ENCODE measurements at regions not wholly inside any gene's neighbourhood (a gene's known extent, or its start where the extent isn't known, plus 50 kb on each side); places are given as distances from the start of the nearest gene placed in this dataset.
"Not testable (repeated sequence)": the region's sequence is repeated elsewhere in the genome, so short reads cannot be mapped to it uniquely, and the experiment has no call there.

DNA sequence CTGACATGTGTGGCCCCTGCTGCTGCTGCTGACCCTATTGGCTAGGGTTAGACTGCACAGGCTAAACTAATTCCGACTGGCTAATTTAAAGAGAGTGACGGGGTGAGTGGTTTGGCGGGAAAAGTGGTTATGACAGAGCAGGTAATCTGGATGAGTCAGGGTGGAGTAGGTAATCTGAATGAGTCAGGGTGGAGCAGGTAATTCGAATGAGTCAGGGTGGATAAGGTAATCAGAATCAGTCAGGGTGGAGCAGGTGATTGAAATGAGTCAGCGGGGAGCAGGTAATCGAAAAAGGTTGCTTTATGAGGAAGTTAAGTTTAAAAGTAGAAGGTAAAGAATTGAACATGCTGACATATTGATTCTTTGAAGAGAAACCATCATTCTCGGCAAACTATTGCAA lies 683.3 kb downstream of the REEP3 start:
- TF ChIP-seq, protein P1, sequence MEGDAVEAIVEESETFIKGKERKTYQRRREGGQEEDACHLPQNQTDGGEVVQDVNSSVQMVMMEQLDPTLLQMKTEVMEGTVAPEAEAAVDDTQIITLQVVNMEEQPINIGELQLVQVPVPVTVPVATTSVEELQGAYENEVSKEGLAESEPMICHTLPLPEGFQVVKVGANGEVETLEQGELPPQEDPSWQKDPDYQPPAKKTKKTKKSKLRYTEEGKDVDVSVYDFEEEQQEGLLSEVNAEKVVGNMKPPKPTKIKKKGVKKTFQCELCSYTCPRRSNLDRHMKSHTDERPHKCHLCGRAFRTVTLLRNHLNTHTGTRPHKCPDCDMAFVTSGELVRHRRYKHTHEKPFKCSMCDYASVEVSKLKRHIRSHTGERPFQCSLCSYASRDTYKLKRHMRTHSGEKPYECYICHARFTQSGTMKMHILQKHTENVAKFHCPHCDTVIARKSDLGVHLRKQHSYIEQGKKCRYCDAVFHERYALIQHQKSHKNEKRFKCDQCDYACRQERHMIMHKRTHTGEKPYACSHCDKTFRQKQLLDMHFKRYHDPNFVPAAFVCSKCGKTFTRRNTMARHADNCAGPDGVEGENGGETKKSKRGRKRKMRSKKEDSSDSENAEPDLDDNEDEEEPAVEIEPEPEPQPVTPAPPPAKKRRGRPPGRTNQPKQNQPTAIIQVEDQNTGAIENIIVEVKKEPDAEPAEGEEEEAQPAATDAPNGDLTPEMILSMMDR (conservative IDR thresholded peaks at IDR 0.05; ENCODE audit: low read depth in 2 of 2): not testable (repeated sequence)
- TF ChIP-seq POLR2AphosphoS5 (IDR thresholded peaks at IDR 0.05; ENCODE audit: low read depth): not testable (repeated sequence)
